Middle frontal gyrus (tissue), 1 donor: ENCODE measurements at regions not wholly inside any gene's neighbourhood (a gene's known extent, or its start where the extent isn't known, plus 50 kb on each side); places are given as distances from the start of the nearest gene placed in this dataset.

ENCODE experiments used
- DNase-seq: peaks from one replicate; pipeline ENCODE4 v3.0.0-alpha.2; 2015; ENCODE audit warnings: low spot score; ENCODE audit errors: extremely low spot score

- no peak for DNase-seq
These were observed 155.2 kb downstream of the SLC30A10 start for GRCh38 chr1:219773110-219773509.

- DNase-seq: no peak
These were observed 155.9 kb downstream of the SLC30A10 start for GRCh38 chr1:219772265-219773036.

GRCh38 chr1:219771080-219771479 is 157.3 kb downstream of the SLC30A10 start:
- DNase-seq: no peak

GRCh38 chr1:219763321-219763720 is 150.4 kb upstream of the ZC3H11B start:
- DNase-seq: no peak

- no peak for DNase-seq
These were observed 148.4 kb upstream of the ZC3H11B start for GRCh38 chr1:219761208-219761860.

GRCh38 chr1:219759095-219759494 is 146.2 kb upstream of the ZC3H11B start:
- no peak for DNase-seq

GRCh38 chr1:219757890-219758289 is 145.0 kb upstream of the ZC3H11B start:
- DNase-seq: no peak

GRCh38 chr1:219755234-219755633 is 142.3 kb upstream of the ZC3H11B start:
- no peak for DNase-seq

GRCh38 chr1:219754767-219755166 is 141.9 kb upstream of the ZC3H11B start:
- DNase-seq: no peak

- DNase-seq: no peak
These were observed 141.0 kb upstream of the ZC3H11B start for GRCh38 chr1:219753914-219754313.

- no peak for DNase-seq
These were observed 139.7 kb upstream of the ZC3H11B start for GRCh38 chr1:219752645-219753044.

GRCh38 chr1:219751870-219752507 is 139.1 kb upstream of the ZC3H11B start:
- DNase-seq: no peak

- DNase-seq: no peak
These were observed 136.5 kb upstream of the ZC3H11B start for GRCh38 chr1:219749370-219749769.

- no peak for DNase-seq
These were observed 133.2 kb upstream of the ZC3H11B start for GRCh38 chr1:219746141-219746540.

- no peak for DNase-seq
These were observed 132.0 kb upstream of the ZC3H11B start for GRCh38 chr1:219744652-219745469.

GRCh38 chr1:219741011-219741970 is 128.4 kb upstream of the ZC3H11B start:
- DNase-seq: no peak

GRCh38 chr1:219733511-219734174 is 120.7 kb upstream of the ZC3H11B start:
- no peak for DNase-seq

GRCh38 chr1:219732814-219733491 is 120.0 kb upstream of the ZC3H11B start:
- DNase-seq: no peak

- DNase-seq: no peak
These were observed 118.9 kb upstream of the ZC3H11B start for GRCh38 chr1:219731771-219732170.
